Breast epithelium (tissue), 3 donors: ENCODE measurements at regions not wholly inside any gene's neighbourhood (a gene's known extent, or its start where the extent isn't known, plus 50 kb on each side); places are given as distances from the start of the nearest gene placed in this dataset.

Source experiments
- CTCF ChIP-seq, 3 donors: fragments of 450-650 bp; IDR thresholded peaks; one replicate each; pipeline ENCODE4 v1.5.1; 2016 to 2017; ENCODE audit warnings: antibody characterized with exemption in 3 of 3, mild to moderate bottlenecking in 3 of 3, moderate library complexity in 3 of 3
- POLR2A ChIP-seq: fragments of 450-650 bp; IDR thresholded peaks from one replicate; pipeline ENCODE4 v1.6.1; 2016; ENCODE audit warnings: antibody characterized with exemption, mild to moderate bottlenecking, moderate library complexity
- POLR2AphosphoS5 ChIP-seq, 3 donors: sonication (generic); formaldehyde crosslinking; IDR thresholded peaks; one replicate each; pipeline ENCODE4 v1.6.1; 2017; ENCODE audit warnings: antibody characterized with exemption in 3 of 3

DNA sequence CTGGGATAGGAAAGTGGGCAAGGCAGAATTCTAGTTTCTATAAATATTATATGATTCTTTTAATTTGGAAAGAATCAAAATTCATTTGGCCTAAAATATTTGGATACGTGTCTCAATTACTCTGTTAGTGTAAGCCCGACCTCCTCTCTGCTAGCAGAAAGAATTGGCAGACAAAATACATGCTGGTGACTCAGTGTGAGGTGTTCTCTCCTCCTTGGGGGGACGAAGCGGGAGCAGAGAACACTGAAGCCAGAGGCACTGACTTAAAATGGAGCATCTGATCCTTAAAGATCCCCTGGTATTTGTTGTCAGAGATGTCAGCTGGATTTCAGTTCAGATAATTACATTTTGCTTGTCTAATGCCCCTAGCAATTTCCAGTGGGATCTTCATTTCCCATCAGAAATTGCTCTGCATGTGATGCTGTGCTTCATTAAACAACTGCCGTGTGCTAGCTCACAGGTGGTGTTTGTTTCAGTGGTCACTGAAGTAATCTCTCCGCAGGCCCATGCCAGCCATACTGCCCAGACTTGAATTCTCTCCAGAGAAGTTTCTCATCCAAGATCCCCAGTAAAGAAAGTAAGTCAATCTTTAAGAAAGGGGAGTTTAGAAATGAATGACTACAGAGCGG, 188.7 kb upstream of the TLL1 start:
- TF ChIP-seq CTCF (IDR thresholded peaks at IDR 0.05) (no peak), POLR2A (no peak), POLR2AphosphoS5 (IDR thresholded peaks at IDR 0.05) (no peak)
